ENCODE measurements at regions not wholly inside any gene's neighbourhood (a gene's known extent, or its start where the extent isn't known, plus 50 kb on each side); places are given as distances from the start of the nearest gene placed in this dataset.

DNA sequence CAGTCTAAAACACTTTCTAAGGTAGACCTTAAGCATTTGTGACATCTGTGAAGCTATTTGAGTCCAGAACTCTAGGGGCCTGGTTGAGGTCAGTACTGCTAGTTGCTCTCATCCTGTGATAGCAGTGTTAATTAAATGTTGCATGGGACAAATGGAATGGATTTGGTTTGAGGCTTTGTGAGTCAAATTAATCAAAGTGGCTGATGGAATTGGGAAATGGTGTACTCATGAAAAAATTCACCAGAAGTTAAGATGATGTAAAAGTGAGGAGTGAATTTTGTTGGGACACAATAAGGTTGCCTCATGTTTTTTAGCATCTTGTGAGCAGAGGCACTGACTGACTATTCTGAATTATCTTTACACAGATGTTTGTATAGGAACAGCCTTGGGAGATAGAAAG is 99.2 kb upstream of the ARSJ start:
- ChIA-PET CTCF (ENCODE audit: unreplicated experiment) (no interaction called here), POLR2A (no interaction called here)
- TF ChIP-seq, protein P1, sequence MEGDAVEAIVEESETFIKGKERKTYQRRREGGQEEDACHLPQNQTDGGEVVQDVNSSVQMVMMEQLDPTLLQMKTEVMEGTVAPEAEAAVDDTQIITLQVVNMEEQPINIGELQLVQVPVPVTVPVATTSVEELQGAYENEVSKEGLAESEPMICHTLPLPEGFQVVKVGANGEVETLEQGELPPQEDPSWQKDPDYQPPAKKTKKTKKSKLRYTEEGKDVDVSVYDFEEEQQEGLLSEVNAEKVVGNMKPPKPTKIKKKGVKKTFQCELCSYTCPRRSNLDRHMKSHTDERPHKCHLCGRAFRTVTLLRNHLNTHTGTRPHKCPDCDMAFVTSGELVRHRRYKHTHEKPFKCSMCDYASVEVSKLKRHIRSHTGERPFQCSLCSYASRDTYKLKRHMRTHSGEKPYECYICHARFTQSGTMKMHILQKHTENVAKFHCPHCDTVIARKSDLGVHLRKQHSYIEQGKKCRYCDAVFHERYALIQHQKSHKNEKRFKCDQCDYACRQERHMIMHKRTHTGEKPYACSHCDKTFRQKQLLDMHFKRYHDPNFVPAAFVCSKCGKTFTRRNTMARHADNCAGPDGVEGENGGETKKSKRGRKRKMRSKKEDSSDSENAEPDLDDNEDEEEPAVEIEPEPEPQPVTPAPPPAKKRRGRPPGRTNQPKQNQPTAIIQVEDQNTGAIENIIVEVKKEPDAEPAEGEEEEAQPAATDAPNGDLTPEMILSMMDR (conservative IDR thresholded peaks at IDR 0.05; ENCODE audit: low read length), result no peak
- TF ChIP-seq EZH2phosphoT487 (IDR thresholded peaks at IDR 0.05; ENCODE audit: borderline replicate concordance, low read depth, low read length), result no peak
- Histone ChIP-seq H3K4me2 (ENCODE audit: low read length) (no peak overlapping the region), H3K27ac (ENCODE audit: low read depth, low read length, poor library complexity, severe bottlenecking) (no peak overlapping the region), H3K9me2 (ENCODE audit: insufficient read depth, low read length) (no peaks in the 10 kb centered on the region), H2AFZ (ENCODE audit: low read length) (no peak overlapping the region), H4K20me1 (ENCODE audit: insufficient read depth, low read length) (no peaks in the 10 kb centered on the region), H3K9me3 (ENCODE audit: low read length) (no peaks in the 10 kb centered on the region), H3K36me3 (ENCODE audit: insufficient read depth, low read length) (no peaks in the 10 kb centered on the region), H3K4me1 (ENCODE audit: insufficient read depth, low read length, poor library complexity, severe bottlenecking) (no peaks in the 10 kb centered on the region), H3K4me3 (ENCODE audit: low read depth, low read length, poor library complexity, severe bottlenecking) (no peak overlapping the region), H3K79me2 (ENCODE audit: insufficient read depth, low read depth, low read length) (no peaks in the 10 kb centered on the region)
- no peak for DNase-seq (ENCODE audit: low spot score)
- BruUV-seq (replicated peaks), result no TSS peak
- intact Hi-C loops (cut with micrococcal nuclease; ENCODE audit: unreplicated experiment), result no loop called here

DNA sequence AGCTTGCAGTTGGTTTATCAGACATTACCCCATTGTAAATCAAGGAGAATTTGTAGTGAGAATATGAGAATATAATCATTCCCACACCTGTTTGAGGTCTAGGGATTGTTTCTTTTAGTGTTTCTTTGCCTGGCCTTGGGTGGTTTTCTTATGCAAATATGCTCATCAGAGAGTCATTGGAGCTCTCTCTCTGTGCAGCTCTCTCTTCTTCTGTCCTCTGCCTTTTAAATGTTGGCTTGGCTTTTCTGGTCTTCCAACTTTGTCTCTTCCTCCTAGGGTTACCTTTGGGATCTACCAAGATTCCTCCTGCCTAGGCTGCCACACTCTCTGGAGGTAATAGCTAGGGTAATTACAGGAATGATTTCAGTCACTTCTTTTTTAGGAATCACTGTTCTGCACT is 102.3 kb upstream of the ARSJ start:
- Histone ChIP-seq H2AFZ (ENCODE audit: low read length) (no peak overlapping the region), H3K9me2 (ENCODE audit: insufficient read depth, low read length) (no peaks in the 10 kb centered on the region), H3K36me3 (ENCODE audit: insufficient read depth, low read length) (no peaks in the 10 kb centered on the region), H3K4me1 (ENCODE audit: insufficient read depth, low read length, poor library complexity, severe bottlenecking) (no peaks in the 10 kb centered on the region), H3K4me2 (ENCODE audit: low read length) (no peak overlapping the region), H3K4me3 (ENCODE audit: low read depth, low read length, poor library complexity, severe bottlenecking) (no peak overlapping the region), H3K79me2 (ENCODE audit: insufficient read depth, low read depth, low read length) (no peaks in the 10 kb centered on the region), H3K27ac (ENCODE audit: low read depth, low read length, poor library complexity, severe bottlenecking) (no peak overlapping the region), H4K20me1 (ENCODE audit: insufficient read depth, low read length) (no peaks in the 10 kb centered on the region; the same call in 1 of the 2 replicates), H3K9me3 (ENCODE audit: low read length) (no peaks in the 10 kb centered on the region)
- POLR2A ChIA-PET, result interaction anchor here (0.7 kb wide), 1 partner anchor 9 kb away, joined by 3 read pairs; no protein-coding TSS in a partner anchor
- TF ChIP-seq, protein P1 (conservative IDR thresholded peaks at IDR 0.05; ENCODE audit: low read length), result no peak
- no peak for TF ChIP-seq EZH2phosphoT487 (IDR thresholded peaks at IDR 0.05; ENCODE audit: borderline replicate concordance, low read depth, low read length)
- intact Hi-C loops (cut with micrococcal nuclease; ENCODE audit: unreplicated experiment), result no loop called here
- CTCF ChIA-PET (ENCODE audit: unreplicated experiment), result no interaction called here
- BruUV-seq (replicated peaks), result no TSS peak
- DNase-seq (ENCODE audit: low spot score), result no peak

DNA sequence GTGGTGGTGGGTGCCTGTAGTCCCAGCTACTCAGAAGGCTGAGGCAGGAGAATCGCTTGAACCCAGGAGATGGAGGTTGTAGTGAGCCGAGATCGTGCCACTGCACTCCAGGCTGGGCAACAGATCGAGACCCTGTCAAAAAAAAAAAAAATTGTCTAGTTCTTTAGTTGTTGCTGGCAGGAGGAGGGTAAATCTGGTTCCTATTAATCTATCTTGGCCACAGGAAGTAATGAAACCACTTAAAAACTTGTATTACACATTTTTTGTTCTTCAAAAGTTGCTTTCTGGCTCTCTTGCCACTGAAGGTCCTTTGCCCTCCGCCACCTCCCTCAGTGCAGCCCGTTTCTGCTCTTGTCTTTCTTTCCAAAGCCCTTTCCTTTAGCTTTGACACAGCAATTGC is 102.9 kb upstream of the ARSJ start:
- no peaks in the 10 kb centered on the region for H3K79me2 ChIP-seq (ENCODE audit: insufficient read depth, low read depth, low read length)
- no peaks in the 10 kb centered on the region for H3K4me1 ChIP-seq (ENCODE audit: insufficient read depth, low read length, poor library complexity, severe bottlenecking)
- ChIA-PET POLR2A (interaction anchor here (0.6 to 0.7 kb wide), 2 partner anchors 23 to 1053 kb away, joined by 3 read pairs; no protein-coding TSS in a partner anchor), CTCF (ENCODE audit: unreplicated experiment) (no interaction called here)
- no TSS peak for BruUV-seq (replicated peaks)
- no peak overlapping the region for H2AFZ ChIP-seq (ENCODE audit: low read length)
- no peaks in the 10 kb centered on the region for H3K36me3 ChIP-seq (ENCODE audit: insufficient read depth, low read length)
- TF ChIP-seq EZH2phosphoT487 (IDR thresholded peaks at IDR 0.05; ENCODE audit: borderline replicate concordance, low read depth, low read length), result no peak
- TF ChIP-seq, protein P1 (conservative IDR thresholded peaks at IDR 0.05; ENCODE audit: low read length), result no peak
- no peak overlapping the region for H3K4me2 ChIP-seq (ENCODE audit: low read length)
- H4K20me1 ChIP-seq (ENCODE audit: insufficient read depth, low read length), result no peaks in the 10 kb centered on the region; the same call in 1 of the 2 replicates
- intact Hi-C loops (cut with micrococcal nuclease; ENCODE audit: unreplicated experiment), result no loop called here
- no peak for DNase-seq (ENCODE audit: low spot score)
- no peak overlapping the region for H3K4me3 ChIP-seq (ENCODE audit: low read depth, low read length, poor library complexity, severe bottlenecking)
- H3K9me3 ChIP-seq (ENCODE audit: low read length), result no peaks in the 10 kb centered on the region
- no peaks in the 10 kb centered on the region for H3K9me2 ChIP-seq (ENCODE audit: insufficient read depth, low read length)
- no peak overlapping the region for H3K27ac ChIP-seq (ENCODE audit: low read depth, low read length, poor library complexity, severe bottlenecking)

All from OCI-LY7 (cell line).